HUES64 (cell line): ENCODE measurements at regions not wholly inside any gene's neighbourhood (a gene's known extent, or its start where the extent isn't known, plus 50 kb on each side); places are given as distances from the start of the nearest gene placed in this dataset.

ENCODE experiments used
- H3K27ac ChIP-seq: 2 replicates; pipeline ENCODE4 v1.7.0; 2013; ENCODE audit warnings: low read depth, low read length, inconsistent platforms
- H3K27me3 ChIP-seq: 2 replicates; pipeline ENCODE4 v1.6.1; 2013; ENCODE audit warnings: mild to moderate bottlenecking, low read length; ENCODE audit not compliant: insufficient read depth
- H3K36me3 ChIP-seq: 2 replicates; pipeline ENCODE4 v1.6.1; 2013; ENCODE audit warnings: mild to moderate bottlenecking, low read length; ENCODE audit not compliant: insufficient read depth
- H3K4me1 ChIP-seq: 2 replicates; pipeline ENCODE4 v1.6.1; 2013; ENCODE audit warnings: mild to moderate bottlenecking, low read length, moderate library complexity; ENCODE audit not compliant: insufficient read depth
- H3K4me3 ChIP-seq: 2 replicates; pipeline ENCODE4 v1.5.1; 2013; ENCODE audit warnings: mild to moderate bottlenecking, low read length, moderate library complexity
- H3K9ac ChIP-seq: 2 replicates; pipeline ENCODE4 v1.6.1; 2013; ENCODE audit warnings: mild to moderate bottlenecking, low read depth, low read length
- H3K9me3 ChIP-seq: 2 replicates; pipeline ENCODE4 v1.6.1; 2013; ENCODE audit warnings: low read depth, low read length; ENCODE audit not compliant: insufficient read depth
- WGBS: fragments of 150-250, 120-280 bp; methylation state at CpG from one replicate; pipeline ENCODE4 v1.1.7; 2013; ENCODE audit warnings: missing lambda C conversion rate; 5-methylcytosine and 5-hydroxymethylcytosine counted together

- Histone ChIP-seq H3K4me3 (no peak overlapping the region), H3K27me3 (no peaks in the 10 kb centered on the region), H3K4me1 (peaks cover 24% of the 10 kb centered on the region), H3K27ac (peak overlapping the region; percentile 90), H3K9ac (peak overlapping the region; percentile 39; the same call in 1 of the 2 replicates), H3K9me3 (no peaks in the 10 kb centered on the region), H3K36me3 (no peaks in the 10 kb centered on the region)
- WGBS, result 45% methylated on average over 8 of the region's 8 CpGs
Observed at GRCh38 chr11:119964136-119965025, 173.5 kb downstream of the TRIM29 start.

GRCh38 chr11:119957951-119958350, 180.0 kb downstream of the TRIM29 start:
- no peak overlapping the region for H3K4me3 ChIP-seq
- 86% methylated on average over 2 of the region's 2 CpGs for WGBS
- no peaks in the 10 kb centered on the region for H3K9me3 ChIP-seq
- H3K9ac ChIP-seq, result no peak overlapping the region
- H3K36me3 ChIP-seq, result no peaks in the 10 kb centered on the region
- H3K4me1 ChIP-seq, result no peaks in the 10 kb centered on the region; the same call in 1 of the 2 replicates
- no peaks in the 10 kb centered on the region for H3K27me3 ChIP-seq
- no peak overlapping the region for H3K27ac ChIP-seq

GRCh38 chr11:119952441-119952840, 185.5 kb downstream of the TRIM29 start:
- Histone ChIP-seq H3K27me3 (no peaks in the 10 kb centered on the region), H3K36me3 (no peaks in the 10 kb centered on the region), H3K9me3 (no peaks in the 10 kb centered on the region), H3K27ac (no peak overlapping the region), H3K4me3 (no peak overlapping the region), H3K4me1 (peaks cover 6% of the 10 kb centered on the region; the same call in 1 of the 2 replicates), H3K9ac (no peak overlapping the region)
- WGBS, result 82% methylated on average over 6 of the region's 6 CpGs

GRCh38 chr11:119943298-119943655, 194.6 kb downstream of the TRIM29 start:
- no peak overlapping the region for H3K9ac ChIP-seq

GRCh38 chr11:119942583-119943297, 195.2 kb downstream of the TRIM29 start:
- H3K9me3 ChIP-seq, result no peaks in the 10 kb centered on the region
- H3K27ac ChIP-seq, result no peak overlapping the region
- 94% methylated on average over 7 of the region's 7 CpGs for WGBS
- H3K36me3 ChIP-seq, result no peaks in the 10 kb centered on the region
- no peak overlapping the region for H3K9ac ChIP-seq
- H3K4me3 ChIP-seq, result no peak overlapping the region
- 0 out of 2 replicates have a peak, but pooled peaks cover 4% of the 10 kb centered on the region for H3K4me1 ChIP-seq
- no peaks in the 10 kb centered on the region for H3K27me3 ChIP-seq

More at GRCh38 chr11:119943298-119943655, 194.6 kb downstream of the TRIM29 start:
- WGBS, result 97% methylated on average over 5 of the region's 5 CpGs
- no peak overlapping the region for H3K4me3 ChIP-seq
- H3K9me3 ChIP-seq, result no peaks in the 10 kb centered on the region
- no peaks in the 10 kb centered on the region for H3K27me3 ChIP-seq
- H3K4me1 ChIP-seq, result 0 out of 2 replicates have a peak, but pooled peaks cover 4% of the 10 kb centered on the region
- no peaks in the 10 kb centered on the region for H3K36me3 ChIP-seq
- no peak overlapping the region for H3K27ac ChIP-seq

- no peak overlapping the region for H3K27ac ChIP-seq
- no peak overlapping the region for H3K4me3 ChIP-seq
- no peak overlapping the region for H3K9ac ChIP-seq
- H3K9me3 ChIP-seq, result no peaks in the 10 kb centered on the region
- H3K36me3 ChIP-seq, result no peaks in the 10 kb centered on the region
- H3K27me3 ChIP-seq, result no peaks in the 10 kb centered on the region
- WGBS, result 69% methylated on average over 16 of the region's 16 CpGs
- 0 out of 2 replicates have a peak, but pooled peaks cover 4% of the 10 kb centered on the region for H3K4me1 ChIP-seq
Observed at GRCh38 chr11:119941636-119942411, 196.1 kb downstream of the TRIM29 start.

- Histone ChIP-seq H3K9ac (no peak overlapping the region), H3K9me3 (no peaks in the 10 kb centered on the region), H3K36me3 (no peaks in the 10 kb centered on the region), H3K27me3 (no peaks in the 10 kb centered on the region), H3K4me3 (no peak overlapping the region), H3K27ac (no peak overlapping the region), H3K4me1 (0 out of 2 replicates have a peak, but pooled peaks cover 4% of the 10 kb centered on the region)
- WGBS, result 90% methylated on average over 6 of the region's 6 CpGs
Observed at GRCh38 chr11:119941171-119941570, 196.7 kb downstream of the TRIM29 start.

- Histone ChIP-seq H3K9me3 (no peaks in the 10 kb centered on the region), H3K9ac (no peak overlapping the region), H3K4me3 (no peak overlapping the region), H3K36me3 (no peaks in the 10 kb centered on the region), H3K27ac (no peak overlapping the region), H3K27me3 (no peaks in the 10 kb centered on the region), H3K4me1 (peaks cover 4% of the 10 kb centered on the region; the same call in 1 of the 2 replicates)
- 92% methylated on average over 7 of the region's 7 CpGs for WGBS
Observed at GRCh38 chr11:119940401-119940976, 197.4 kb downstream of the TRIM29 start.

- Histone ChIP-seq H3K9ac (no peak overlapping the region), H3K9me3 (no peaks in the 10 kb centered on the region), H3K36me3 (no peaks in the 10 kb centered on the region), H3K27ac (no peak overlapping the region), H3K4me3 (no peak overlapping the region), H3K27me3 (no peaks in the 10 kb centered on the region), H3K4me1 (peaks cover 10% of the 10 kb centered on the region; the same call in 1 of the 2 replicates)
- WGBS, result 97% methylated on average over 4 of the region's 4 CpGs
Observed at GRCh38 chr11:119937412-119937811, 200.5 kb downstream of the TRIM29 start.

- H3K27me3 ChIP-seq, result no peaks in the 10 kb centered on the region
- peaks cover 10% of the 10 kb centered on the region; the same call in 1 of the 2 replicates for H3K4me1 ChIP-seq
- no peak overlapping the region for H3K4me3 ChIP-seq
- WGBS, result 84% methylated on average over 5 of the region's 5 CpGs
- H3K9ac ChIP-seq, result no peak overlapping the region
- H3K36me3 ChIP-seq, result no peaks in the 10 kb centered on the region
- H3K27ac ChIP-seq, result no peak overlapping the region
- no peaks in the 10 kb centered on the region for H3K9me3 ChIP-seq
Observed at GRCh38 chr11:119936426-119936825, 201.5 kb downstream of the TRIM29 start.
